ENCODE measurements at regions not wholly inside any gene's neighbourhood (a gene's known extent, or its start where the extent isn't known, plus 50 kb on each side); places are given as distances from the start of the nearest gene placed in this dataset.

- no peak for TF ChIP-seq CTCF (conservative IDR thresholded peaks at IDR 0.05; ENCODE audit: low read depth, low read length)
- H3K4me3 ChIP-seq (ENCODE audit: low read length) = no peak overlapping the region
- DNase-seq (ENCODE audit: low read depth) = no peak
These were observed 713.1 kb downstream of the HDGFL1 start for GRCh38 chr6:23282252-23283021.

- TF ChIP-seq CTCF (conservative IDR thresholded peaks at IDR 0.05; ENCODE audit: low read depth, low read length) = no peak
- no peak for DNase-seq (ENCODE audit: low read depth)
- H3K4me3 ChIP-seq (ENCODE audit: low read length) = no peak overlapping the region
These were observed 724.3 kb downstream of the HDGFL1 start for GRCh38 chr6:23293653-23294052.

- DNase-seq (ENCODE audit: low read depth) = no peak
- no peak overlapping the region for H3K4me3 ChIP-seq (ENCODE audit: low read length)
- TF ChIP-seq CTCF (conservative IDR thresholded peaks at IDR 0.05; ENCODE audit: low read depth, low read length) = no peak
These were observed 732.2 kb downstream of the HDGFL1 start for GRCh38 chr6:23301556-23301955.

- TF ChIP-seq CTCF (conservative IDR thresholded peaks at IDR 0.05; ENCODE audit: low read depth, low read length) = no peak
- H3K4me3 ChIP-seq (ENCODE audit: low read length) = no peak overlapping the region
- DNase-seq (ENCODE audit: low read depth) = no peak
These were observed 733.1 kb downstream of the HDGFL1 start for GRCh38 chr6:23302514-23302913.

GRCh38 chr6:23305325-23305943, 736.1 kb downstream of the HDGFL1 start:
- no peak for TF ChIP-seq CTCF (conservative IDR thresholded peaks at IDR 0.05; ENCODE audit: low read depth, low read length)
- DNase-seq (ENCODE audit: low read depth) = no peak
- H3K4me3 ChIP-seq (ENCODE audit: low read length) = no peak overlapping the region

GRCh38 chr6:23306251-23306950, 737.0 kb downstream of the HDGFL1 start:
- no peak overlapping the region for H3K4me3 ChIP-seq (ENCODE audit: low read length)
- DNase-seq (ENCODE audit: low read depth) = no peak
- TF ChIP-seq CTCF (conservative IDR thresholded peaks at IDR 0.05; ENCODE audit: low read depth, low read length) = no peak
